B cell (primary cell): ENCODE measurements at regions not wholly inside any gene's neighbourhood (a gene's known extent, or its start where the extent isn't known, plus 50 kb on each side); places are given as distances from the start of the nearest gene placed in this dataset.
"Not testable (repeated sequence)": the region's sequence is repeated elsewhere in the genome, so short reads cannot be mapped to it uniquely, and the experiment has no call there.

ENCODE experiments used
- CTCF ChIP-seq: fragments of 200-600 bp; IDR thresholded peaks from one replicate; pipeline ENCODE4 v1.8.0; 2022; ENCODE audit warnings: antibody characterized with exemption, mild to moderate bottlenecking
- EZH2 ChIP-seq: IDR thresholded peaks from 2 replicates; pipeline ENCODE4 v1.6.1; 2012; ENCODE audit warnings: borderline replicate concordance, low read depth, mild to moderate bottlenecking, moderate library complexity, low read length; ENCODE audit not compliant: insufficient read depth, poor library complexity, severe bottlenecking

GRCh38 chr10:46786518-46787320, 124.5 kb upstream of the PTPN20 start:
- not testable (repeated sequence) for TF ChIP-seq CTCF, EZH2
